Thyroid gland (tissue), 4 donors: ENCODE measurements at regions not wholly inside any gene's neighbourhood (a gene's known extent, or its start where the extent isn't known, plus 50 kb on each side); places are given as distances from the start of the nearest gene placed in this dataset.

ENCODE experiments used
- POLR2A ChIP-seq, 2 donors: fragments of 450-650 bp; IDR thresholded peaks; one replicate each; pipeline ENCODE4 v1.6.1; 2017; ENCODE audit warnings: antibody characterized with exemption in 2 of 2, mild to moderate bottlenecking in 2 of 2, moderate library complexity in 1 of 2
- TF ChIP-seq, protein P1 (sequence below), 6 experiments: fragments of 200-600 bp in 3 of 6; fragments of 450-650 bp in 3 of 6; sonication (generic) in 3 of 6; IDR thresholded peaks; one replicate each; pipeline ENCODE4 v1.5.1; 2016 to 2019; ENCODE audit warnings: antibody characterized with exemption in 6 of 6, mild to moderate bottlenecking in 2 of 6, inconsistent platforms in 1 of 6, moderate library complexity in 1 of 6

DNA sequence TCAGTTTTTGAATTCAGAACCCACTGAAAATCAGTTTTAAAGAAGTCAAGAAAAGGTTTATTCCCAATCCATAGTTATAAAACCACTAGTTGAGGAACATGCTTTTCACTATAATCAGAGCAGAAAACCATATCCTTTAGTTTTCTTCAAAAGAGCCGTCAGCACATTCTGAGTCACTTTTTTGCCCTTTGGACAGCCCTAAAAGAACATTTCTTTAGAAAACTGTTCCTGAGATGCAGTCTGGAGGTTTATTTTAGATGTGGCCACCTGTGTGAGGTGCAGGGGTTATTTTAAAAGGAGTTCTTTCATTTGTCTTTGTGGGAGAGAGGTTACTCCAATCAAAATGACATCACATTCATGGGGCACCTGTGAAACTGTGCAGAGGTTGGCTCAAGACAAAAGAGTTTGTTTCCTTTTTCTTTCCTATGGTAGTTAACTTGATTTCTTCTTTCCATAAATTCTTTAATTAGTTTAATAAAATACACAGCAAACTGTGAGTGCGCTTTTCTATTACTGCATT, 221.6 kb upstream of the RPS23 start:
- TF ChIP-seq, protein P1, sequence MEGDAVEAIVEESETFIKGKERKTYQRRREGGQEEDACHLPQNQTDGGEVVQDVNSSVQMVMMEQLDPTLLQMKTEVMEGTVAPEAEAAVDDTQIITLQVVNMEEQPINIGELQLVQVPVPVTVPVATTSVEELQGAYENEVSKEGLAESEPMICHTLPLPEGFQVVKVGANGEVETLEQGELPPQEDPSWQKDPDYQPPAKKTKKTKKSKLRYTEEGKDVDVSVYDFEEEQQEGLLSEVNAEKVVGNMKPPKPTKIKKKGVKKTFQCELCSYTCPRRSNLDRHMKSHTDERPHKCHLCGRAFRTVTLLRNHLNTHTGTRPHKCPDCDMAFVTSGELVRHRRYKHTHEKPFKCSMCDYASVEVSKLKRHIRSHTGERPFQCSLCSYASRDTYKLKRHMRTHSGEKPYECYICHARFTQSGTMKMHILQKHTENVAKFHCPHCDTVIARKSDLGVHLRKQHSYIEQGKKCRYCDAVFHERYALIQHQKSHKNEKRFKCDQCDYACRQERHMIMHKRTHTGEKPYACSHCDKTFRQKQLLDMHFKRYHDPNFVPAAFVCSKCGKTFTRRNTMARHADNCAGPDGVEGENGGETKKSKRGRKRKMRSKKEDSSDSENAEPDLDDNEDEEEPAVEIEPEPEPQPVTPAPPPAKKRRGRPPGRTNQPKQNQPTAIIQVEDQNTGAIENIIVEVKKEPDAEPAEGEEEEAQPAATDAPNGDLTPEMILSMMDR (IDR thresholded peaks at IDR 0.05): no peak
- no peak for TF ChIP-seq POLR2A (IDR thresholded peaks at IDR 0.05)
